Glomerular endothelial cell (primary cell): ENCODE measurements at regions not wholly inside any gene's neighbourhood (a gene's known extent, or its start where the extent isn't known, plus 50 kb on each side); places are given as distances from the start of the nearest gene placed in this dataset.
"Not testable (repeated sequence)": the region's sequence is repeated elsewhere in the genome, so short reads cannot be mapped to it uniquely, and the experiment has no call there.

Source experiments
- DNase-seq: peaks from one replicate; pipeline ENCODE4 v3.0.0-alpha.2; 2011; ENCODE audit warnings: low read depth, low spot score; ENCODE audit errors: extremely low read depth

GRCh38 chr20:1845163-1845523 is 50.1 kb upstream of the SIRPA start:
- DNase-seq = no peak

GRCh38 chr20:1844325-1845162 is 50.7 kb upstream of the SIRPA start:
- DNase-seq = no peak

- no peak for DNase-seq
Observed at GRCh38 chr20:1842281-1842680, 52.9 kb upstream of the SIRPA start.

GRCh38 chr20:1841554-1842140 is 53.6 kb upstream of the SIRPA start:
- no peak for DNase-seq

GRCh38 chr20:1840817-1841553 is 54.2 kb upstream of the SIRPA start:
- no peak for DNase-seq

- DNase-seq = not testable (repeated sequence)
Observed at GRCh38 chr20:1839376-1840317, 55.6 kb upstream of the SIRPA start.

- no peak for DNase-seq
Observed at GRCh38 chr20:1838556-1839279, 56.5 kb upstream of the SIRPA start.

- DNase-seq = no peak
Observed at GRCh38 chr20:1835186-1836035, 59.8 kb upstream of the SIRPA start.

- DNase-seq = no peak
Observed at GRCh38 chr20:1833728-1834726, 61.2 kb upstream of the SIRPA start.

- DNase-seq = no peak
Observed at GRCh38 chr20:1833216-1833615, 62.0 kb upstream of the SIRPA start.

- no peak for DNase-seq
Observed at GRCh38 chr20:1832634-1833033, 62.6 kb upstream of the SIRPA start.

GRCh38 chr20:1831606-1832005 is 63.6 kb upstream of the SIRPA start:
- DNase-seq = no peak

GRCh38 chr20:1831096-1831495 is 64.1 kb upstream of the SIRPA start:
- no peak for DNase-seq

- no peak for DNase-seq
Observed at GRCh38 chr20:1830240-1830639, 65.0 kb upstream of the SIRPA start.

- no peak for DNase-seq
Observed at GRCh38 chr20:1829531-1829930, 65.7 kb upstream of the SIRPA start.

- DNase-seq = no peak
Observed at GRCh38 chr20:1828786-1829131, 66.4 kb upstream of the SIRPA start.

GRCh38 chr20:1827974-1828785 is 67.0 kb upstream of the SIRPA start:
- DNase-seq = no peak
